SIG-M5 (cell line): ENCODE measurements at regions not wholly inside any gene's neighbourhood (a gene's known extent, or its start where the extent isn't known, plus 50 kb on each side); places are given as distances from the start of the nearest gene placed in this dataset.

Source experiments
- DNase-seq: peaks from one replicate; lab custom pipeline; 2025; lab: John Stamatoyannopoulos, UW

DNA sequence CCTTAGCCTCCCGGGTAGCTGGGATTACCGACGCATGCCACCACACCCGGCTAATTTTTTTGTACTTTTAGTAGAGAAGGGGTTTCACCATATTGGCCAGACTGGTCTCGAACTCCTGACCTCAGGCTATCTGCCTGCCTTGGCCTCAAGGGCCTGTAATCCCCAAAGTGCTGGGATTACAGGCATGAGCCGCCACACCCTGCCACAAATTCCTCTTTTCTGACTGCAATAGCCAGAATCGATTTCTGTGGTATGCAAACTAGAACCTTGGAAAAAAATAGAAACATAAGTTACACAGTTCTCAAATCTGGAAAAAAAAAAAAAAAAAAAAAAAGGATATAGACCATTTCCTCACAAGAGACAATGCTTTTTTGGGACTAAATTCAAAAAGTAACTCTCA is 184.6 kb upstream of the EGLN3 start:
- no peak for DNase-seq

DNA sequence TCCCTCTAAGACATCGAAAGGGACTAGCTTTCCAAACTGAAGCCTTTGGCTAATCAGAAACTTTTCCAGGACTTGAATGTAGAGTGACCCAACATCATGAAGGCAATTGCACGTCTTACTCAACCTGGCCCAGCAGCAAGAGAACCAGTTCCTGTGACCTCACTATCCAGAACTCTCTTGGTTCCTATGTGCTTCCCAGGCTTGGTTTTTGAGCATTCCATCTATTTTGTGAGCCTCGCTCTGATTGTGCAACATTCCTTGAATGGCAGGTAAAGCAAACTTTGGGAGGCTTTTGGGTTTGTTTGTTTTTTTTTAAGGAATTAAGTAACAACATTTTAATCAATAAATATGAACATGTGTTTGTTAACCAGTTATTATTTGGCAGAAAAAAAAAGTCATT is 183.6 kb upstream of the EGLN3 start:
- DNase-seq, result no peak

GRCh38 chr14:34129927-34130552 is 179.2 kb upstream of the EGLN3 start:
- DNase-seq, result no peak

GRCh38 chr14:34128665-34129064 is 177.8 kb upstream of the EGLN3 start:
- no peak for DNase-seq

DNA sequence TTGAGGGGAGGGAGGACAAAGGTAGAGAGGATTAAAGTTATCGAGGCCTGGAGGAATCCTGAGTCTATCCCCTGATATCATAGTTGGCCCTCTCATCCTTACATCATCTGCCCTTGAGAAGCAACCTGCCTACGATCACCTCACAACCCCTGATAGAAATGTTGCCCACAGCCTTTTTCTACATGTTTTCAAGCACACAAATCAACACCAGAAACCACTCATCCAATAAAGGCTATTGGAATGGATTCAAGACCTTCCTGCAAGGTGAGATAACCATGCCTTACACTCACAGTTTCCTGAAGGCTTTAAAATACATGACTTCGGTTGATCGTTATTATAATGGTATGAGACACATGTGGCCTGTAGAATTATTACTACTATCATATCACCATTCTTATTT is 175.7 kb upstream of the EGLN3 start:
- DNase-seq, result no peak

DNA sequence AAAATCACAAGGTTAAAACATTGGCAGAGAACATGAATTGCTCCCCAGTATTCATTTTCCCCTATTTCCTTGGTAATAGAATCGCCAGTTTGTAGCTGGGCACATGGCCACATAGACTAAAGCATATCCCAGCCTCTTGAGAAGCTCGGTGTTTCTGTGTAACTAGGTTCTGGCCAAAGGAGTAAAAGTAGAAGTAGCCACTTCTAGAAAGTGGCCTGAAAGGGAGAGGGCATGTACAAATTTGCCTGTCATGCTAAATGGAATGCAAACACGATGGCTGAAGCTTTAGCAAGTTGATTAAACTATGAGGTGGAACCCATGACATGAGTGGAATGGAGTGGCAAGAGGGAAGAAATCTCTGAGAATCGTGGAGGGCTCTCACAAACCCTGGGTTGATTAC is 173.7 kb upstream of the EGLN3 start:
- no peak for DNase-seq

GRCh38 chr14:34122650-34123049 is 171.8 kb upstream of the EGLN3 start:
- no peak for DNase-seq

DNA sequence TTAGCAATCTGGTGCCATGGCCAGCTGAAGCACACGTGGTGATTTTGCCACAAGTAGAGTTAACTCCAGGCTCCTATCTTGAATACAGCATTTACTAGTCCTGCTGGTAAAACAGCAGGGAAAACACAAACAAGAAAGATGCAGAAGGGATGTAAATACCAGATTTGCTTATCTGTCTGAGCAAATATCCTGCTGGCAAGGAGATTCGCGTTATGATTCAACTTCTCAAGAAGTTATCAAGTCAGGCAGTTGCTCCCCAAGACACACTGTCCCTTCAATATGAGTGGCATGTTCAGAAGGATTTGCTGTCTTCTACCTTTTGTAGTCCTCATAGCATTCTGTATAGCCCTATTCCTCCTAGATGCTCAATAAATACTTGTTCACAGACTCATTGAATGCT is 171.2 kb upstream of the EGLN3 start:
- DNase-seq, result no peak

- DNase-seq, result no peak
Observed at GRCh38 chr14:34120185-34120977, 169.5 kb upstream of the EGLN3 start.

DNA sequence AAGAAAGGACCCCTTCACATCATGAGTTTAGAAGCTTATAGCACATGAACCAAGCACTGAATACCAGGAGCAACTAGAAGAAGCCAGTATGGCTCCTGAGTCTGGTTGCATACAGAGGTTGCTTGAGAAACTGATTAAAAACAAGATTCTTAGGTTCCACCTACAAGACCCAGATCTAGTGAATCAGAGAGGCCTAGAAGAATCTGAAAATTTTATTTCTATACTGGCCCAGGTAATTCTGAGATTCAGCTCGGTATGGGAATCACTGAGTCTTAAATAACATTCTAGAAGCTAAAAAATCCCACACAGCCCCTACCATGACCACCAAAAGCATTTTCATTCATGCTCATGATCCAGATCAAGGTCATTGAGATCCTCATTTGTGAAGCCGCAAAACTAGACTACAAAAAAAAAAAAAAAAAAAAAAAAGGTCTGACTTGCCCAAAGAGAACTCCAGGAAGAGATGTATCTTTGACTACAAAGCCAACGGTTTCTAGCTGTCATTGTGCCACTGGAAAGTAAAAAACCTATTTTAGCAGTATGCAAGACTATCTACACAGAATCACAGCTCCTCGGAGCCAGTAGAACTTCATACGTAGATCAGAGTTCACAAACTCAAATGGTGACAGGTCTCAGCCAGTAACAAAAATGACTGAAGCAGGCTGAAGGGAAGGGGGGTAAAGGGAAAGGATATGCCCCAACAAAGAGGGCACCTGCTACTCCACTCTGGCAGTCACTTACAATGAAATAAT is 168.4 kb upstream of the EGLN3 start:
- no peak for DNase-seq

- DNase-seq, result no peak
Observed at GRCh38 chr14:34113991-34114390, 163.1 kb upstream of the EGLN3 start.

GRCh38 chr14:34113005-34113511 is 162.2 kb upstream of the EGLN3 start:
- no peak for DNase-seq

- no peak for DNase-seq
Observed at GRCh38 chr14:34111953-34112352, 161.1 kb upstream of the EGLN3 start.

DNA sequence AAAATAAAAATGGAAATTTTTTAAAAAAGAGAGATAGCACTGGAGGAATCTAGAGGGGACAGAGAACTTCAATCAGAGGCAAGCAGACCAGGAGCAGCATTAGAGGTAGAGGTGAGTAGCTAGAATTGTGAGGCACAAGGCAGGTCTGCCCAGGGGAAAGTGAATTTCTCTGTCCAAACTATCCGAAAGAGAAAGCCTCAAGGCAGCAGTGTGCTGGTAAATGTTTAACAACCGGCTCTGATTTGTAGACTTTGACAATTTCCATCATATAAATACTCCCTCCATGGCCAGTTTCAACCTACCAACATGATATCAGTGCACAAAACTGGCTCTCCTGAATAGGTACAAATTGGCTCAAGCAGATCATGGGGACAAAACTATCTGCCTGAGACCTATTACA is 160.6 kb upstream of the EGLN3 start:
- no peak for DNase-seq

DNA sequence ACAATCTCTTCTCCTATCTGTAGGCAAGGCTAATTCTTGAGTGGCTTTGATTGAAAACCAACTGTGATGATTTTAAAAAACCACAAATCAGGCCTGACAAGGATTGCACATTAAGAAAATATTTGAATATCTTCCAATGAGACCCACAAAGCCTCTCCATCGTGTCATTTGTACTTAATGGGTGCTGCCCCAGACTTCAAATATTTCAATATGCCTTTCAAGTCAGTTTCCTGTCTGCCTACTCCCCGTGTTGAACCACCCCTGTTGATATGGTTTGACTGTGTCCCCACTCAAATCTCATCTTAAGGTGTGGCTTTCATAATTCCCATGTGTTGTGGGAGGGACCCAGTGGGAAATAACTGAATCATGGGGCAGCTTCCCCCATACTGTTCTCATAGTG is 159.7 kb upstream of the EGLN3 start:
- DNase-seq, result no peak

DNA sequence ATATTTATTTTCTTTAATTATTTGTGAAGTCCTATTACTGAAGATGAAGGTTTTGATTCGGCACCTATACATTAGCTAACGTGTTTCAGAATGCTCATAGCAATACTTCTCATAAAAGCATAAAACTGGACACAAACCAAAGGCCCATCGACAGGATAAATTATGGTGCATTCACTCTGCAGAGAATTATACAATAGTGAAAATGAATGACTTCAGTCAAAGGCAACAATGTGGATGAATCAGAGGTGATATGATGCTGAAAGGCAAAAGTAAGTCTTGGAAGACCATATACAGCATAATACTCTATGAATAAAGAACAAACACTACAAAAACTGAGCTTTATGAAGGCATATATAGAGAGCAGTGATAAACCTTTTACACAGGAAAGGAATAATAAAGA is 156.6 kb upstream of the EGLN3 start:
- DNase-seq, result no peak

GRCh38 chr14:34106310-34106709 is 155.4 kb upstream of the EGLN3 start:
- no peak for DNase-seq

- no peak for DNase-seq
Observed at GRCh38 chr14:34104489-34105397, 153.9 kb upstream of the EGLN3 start.

DNA sequence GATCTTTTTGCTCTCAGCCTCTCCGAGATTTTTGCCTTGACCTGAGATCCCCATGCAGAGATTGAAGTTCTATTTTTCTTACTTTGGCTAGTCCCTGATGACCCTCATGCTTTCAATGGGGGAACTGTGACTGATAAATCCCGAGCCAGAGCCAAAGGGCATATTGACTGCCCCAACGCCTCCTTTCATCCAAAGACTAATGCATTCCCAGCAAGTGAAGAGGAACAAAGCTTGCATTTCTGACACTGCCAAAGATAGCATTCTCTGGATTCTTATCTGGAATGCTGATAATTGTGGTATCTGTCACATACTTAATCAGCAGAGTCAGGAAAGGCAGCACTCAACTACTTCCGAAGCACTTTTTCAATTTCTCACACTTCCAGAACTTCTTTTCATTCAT is 152.3 kb upstream of the EGLN3 start:
- DNase-seq, result no peak

DNA sequence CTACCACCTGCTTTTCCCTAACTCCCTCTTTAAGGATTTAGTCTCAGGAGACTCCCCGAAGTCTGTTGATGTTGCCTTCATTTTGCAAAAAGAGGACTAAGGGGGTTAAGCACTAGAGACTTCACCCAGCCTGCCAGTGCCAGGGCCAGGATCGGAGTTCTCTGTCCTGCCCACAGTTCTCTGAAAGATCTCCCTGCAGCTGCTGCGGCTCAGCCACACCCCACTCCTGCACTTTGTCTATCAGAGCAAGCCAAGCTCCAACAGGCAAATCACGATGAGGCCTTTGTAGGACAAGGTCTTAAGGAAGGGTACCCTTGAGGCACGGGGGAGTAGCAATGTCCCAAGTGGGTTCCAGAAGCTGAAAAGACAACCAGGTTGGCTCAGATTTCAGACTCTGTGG is 148.8 kb upstream of the EGLN3 start:
- DNase-seq, result no peak

DNA sequence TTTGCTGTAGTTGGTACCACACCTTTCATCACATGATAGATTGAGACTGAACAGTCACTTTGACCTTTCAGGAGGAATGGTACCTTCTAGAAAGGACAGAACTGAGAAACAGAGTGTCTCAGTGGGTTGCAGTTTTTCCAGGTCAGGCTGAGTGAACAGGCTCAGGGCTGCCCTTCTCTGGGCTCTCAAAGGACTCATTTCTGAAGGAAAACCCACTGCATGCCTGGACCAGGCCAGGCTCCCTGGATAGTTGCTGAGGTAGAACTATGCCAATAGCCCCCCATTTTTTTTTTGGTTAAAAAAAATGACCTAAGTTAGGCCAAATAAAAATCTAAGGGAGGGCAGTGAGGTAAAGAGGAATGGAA is 148.1 kb upstream of the EGLN3 start:
- no peak for DNase-seq
